GM13976 (cell line): ENCODE measurements at regions not wholly inside any gene's neighbourhood (a gene's known extent, or its start where the extent isn't known, plus 50 kb on each side); places are given as distances from the start of the nearest gene placed in this dataset.

ENCODE experiments used
- DNase-seq: peaks from one replicate; pipeline ENCODE4 v3.0.0; 2012; ENCODE audit warnings: low spot score
- in situ Hi-C: fragments of 300-500 bp; cut with MboI; formaldehyde crosslinking; loops from one replicate; pipeline ENCODE4 v1.12.0; 2022; ENCODE audit warnings: low sequenced_read_pairs, mixed read lengths, inconsistent platforms; ENCODE audit not compliant: unreplicated experiment
- TF ChIP-seq, protein P1 (sequence below): IDR thresholded peaks from 2 replicates; pipeline ENCODE4 v1.5.1; 2012; ENCODE audit warnings: borderline replicate concordance, mild to moderate bottlenecking; ENCODE audit not compliant: insufficient read depth; ENCODE audit errors: extremely low read depth, missing control alignments, control extremely low read depth

DNA sequence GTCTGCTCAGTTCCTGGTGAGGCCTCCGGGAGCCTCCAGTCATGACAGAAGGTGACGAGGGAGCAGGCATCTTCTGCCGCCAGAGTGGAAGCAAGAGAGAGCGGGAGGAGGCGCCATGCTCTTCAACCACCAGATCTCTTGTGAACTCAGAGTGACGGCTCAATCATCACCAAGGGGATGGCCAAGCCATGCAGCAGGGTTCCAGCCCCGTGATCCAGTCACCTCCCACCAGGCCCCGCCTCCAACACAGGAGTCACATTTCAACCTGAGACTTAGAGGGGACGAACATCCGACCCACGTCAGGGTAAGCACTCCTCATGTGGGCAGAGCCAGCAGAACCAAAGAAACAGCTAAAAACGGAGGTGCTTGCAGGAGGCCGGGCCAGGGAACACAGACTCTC lies 1470.5 kb downstream of the BRD1 start:
- no peak for DNase-seq
- TF ChIP-seq, protein P1, sequence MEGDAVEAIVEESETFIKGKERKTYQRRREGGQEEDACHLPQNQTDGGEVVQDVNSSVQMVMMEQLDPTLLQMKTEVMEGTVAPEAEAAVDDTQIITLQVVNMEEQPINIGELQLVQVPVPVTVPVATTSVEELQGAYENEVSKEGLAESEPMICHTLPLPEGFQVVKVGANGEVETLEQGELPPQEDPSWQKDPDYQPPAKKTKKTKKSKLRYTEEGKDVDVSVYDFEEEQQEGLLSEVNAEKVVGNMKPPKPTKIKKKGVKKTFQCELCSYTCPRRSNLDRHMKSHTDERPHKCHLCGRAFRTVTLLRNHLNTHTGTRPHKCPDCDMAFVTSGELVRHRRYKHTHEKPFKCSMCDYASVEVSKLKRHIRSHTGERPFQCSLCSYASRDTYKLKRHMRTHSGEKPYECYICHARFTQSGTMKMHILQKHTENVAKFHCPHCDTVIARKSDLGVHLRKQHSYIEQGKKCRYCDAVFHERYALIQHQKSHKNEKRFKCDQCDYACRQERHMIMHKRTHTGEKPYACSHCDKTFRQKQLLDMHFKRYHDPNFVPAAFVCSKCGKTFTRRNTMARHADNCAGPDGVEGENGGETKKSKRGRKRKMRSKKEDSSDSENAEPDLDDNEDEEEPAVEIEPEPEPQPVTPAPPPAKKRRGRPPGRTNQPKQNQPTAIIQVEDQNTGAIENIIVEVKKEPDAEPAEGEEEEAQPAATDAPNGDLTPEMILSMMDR = no peak
- in situ Hi-C loops = no loop called here

GRCh38 chr22:48356731-48357130 lies 1470.9 kb downstream of the BRD1 start:
- no peak for DNase-seq
- in situ Hi-C loops = no loop called here
- TF ChIP-seq, protein P1 = peak; percentile 3

GRCh38 chr22:48354096-48354495 lies 1473.6 kb downstream of the BRD1 start:
- TF ChIP-seq, protein P1 = no peak
- in situ Hi-C loops = no loop called here
- no peak for DNase-seq

GRCh38 chr22:48353116-48353947 lies 1474.3 kb downstream of the BRD1 start:
- in situ Hi-C loops = no loop called here
- TF ChIP-seq, protein P1 = no peak
- DNase-seq = no peak

- TF ChIP-seq, protein P1 = no peak
- in situ Hi-C loops = no loop called here
- no peak for DNase-seq
Observed at GRCh38 chr22:48352086-48352911, 1475.4 kb downstream of the BRD1 start.

DNA sequence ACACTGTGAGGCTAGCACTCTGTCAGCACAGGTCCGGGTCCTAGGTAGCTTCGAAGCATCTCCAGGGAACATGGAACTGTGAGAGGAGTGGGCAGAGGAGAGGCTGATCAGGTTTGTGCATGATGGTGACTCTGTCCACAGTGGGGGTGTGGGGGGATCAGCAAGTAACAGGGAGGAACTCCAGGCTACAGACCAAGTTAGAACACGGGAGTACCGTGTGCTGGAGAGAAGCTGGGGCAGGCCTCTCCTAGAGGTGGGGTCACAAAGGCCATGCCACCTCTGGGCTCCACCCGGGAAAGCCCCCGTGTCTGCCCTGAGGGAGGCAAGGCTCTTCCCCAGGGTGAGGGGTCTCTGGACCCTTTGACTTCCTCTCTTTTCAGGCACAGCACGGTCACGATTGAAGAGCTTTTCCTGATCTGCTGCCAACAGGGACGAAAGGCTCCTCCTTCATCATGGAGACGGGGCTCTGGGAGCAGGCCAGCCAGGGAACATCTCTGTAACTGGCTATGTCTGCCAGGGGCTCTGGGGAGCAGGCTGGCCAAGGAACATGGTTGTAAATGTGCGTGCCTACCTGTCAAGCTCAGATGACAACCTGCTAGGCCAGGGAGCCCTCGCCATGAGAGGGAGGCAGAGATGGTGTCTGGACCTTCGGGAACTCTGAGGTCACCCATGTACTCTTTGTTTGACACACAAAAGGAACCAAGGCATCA lies 1476.1 kb downstream of the BRD1 start:
- DNase-seq = no peak
- in situ Hi-C loops = no loop called here
- TF ChIP-seq, protein P1 = no peak
